CD4-positive, alpha-beta T cell (primary cell): ENCODE measurements at regions not wholly inside any gene's neighbourhood (a gene's known extent, or its start where the extent isn't known, plus 50 kb on each side); places are given as distances from the start of the nearest gene placed in this dataset.

Experiments
- ATAC-seq: fragments of 200-7000 bp; cut with Tn5 transposase; one replicate; pipeline ENCODE4 v1.10.0; 2022; ENCODE audit warnings: mild to moderate bottlenecking; ENCODE audit not compliant: poor library complexity
- CTCF ChIA-PET: fragments of 350-600 bp; sonication (Branson Sonifier 250); formaldehyde crosslinking; loops from one replicate; lab custom pipeline; 2021; ENCODE audit warnings: antibody characterized with exemption, inconsistent platforms; lab: Charles Lee
- POLR2A ChIA-PET: fragments of 350-600 bp; sonication (Branson Sonifier 250); formaldehyde crosslinking; loops from one replicate; lab custom pipeline; 2021; ENCODE audit warnings: antibody characterized with exemption, inconsistent platforms; lab: Charles Lee
- DNase-seq, 14 experiments: peaks; one replicate each; pipeline ENCODE4 v3.0.0-alpha.2; 2013 to 2020; ENCODE audit warnings: mixed read lengths in 2 of 14
- H3K27ac ChIP-seq, 2 donors: one replicate each; pipeline versions ENCODE4 v1.5.1 to v1.7.0; 2013; ENCODE audit warnings: low read length in 2 of 2, low read depth in 1 of 2, mild to moderate bottlenecking in 1 of 2
- H3K27me3 ChIP-seq, 2 experiments: 1 replicate in 1 of 2; 2 replicates in 1 of 2; pipeline versions ENCODE4 v1.6.1 to v1.7.0; 2013; ENCODE audit warnings: low read length in 2 of 2, control low read depth in 1 of 2, mild to moderate bottlenecking in 1 of 2, moderate library complexity in 1 of 2; ENCODE audit not compliant: insufficient read depth in 2 of 2, control insufficient read depth in 1 of 2
- H3K36me3 ChIP-seq: one replicate; pipeline ENCODE4 v1.6.1; 2013; ENCODE audit warnings: low read length, control low read depth; ENCODE audit not compliant: insufficient read depth
- H3K4me1 ChIP-seq: one replicate; pipeline ENCODE4 v1.6.1; 2013; ENCODE audit warnings: low read length, control low read depth; ENCODE audit not compliant: insufficient read depth
- H3K4me3 ChIP-seq: one replicate; pipeline ENCODE4 v1.5.1; 2013; ENCODE audit warnings: mild to moderate bottlenecking, low read length, moderate library complexity
- H3K9me3 ChIP-seq, 2 experiments: 1 replicate in 1 of 2; 2 replicates in 1 of 2; pipeline versions ENCODE4 v1.6.1 to v1.7.0; 2013; ENCODE audit warnings: low read length in 2 of 2, mild to moderate bottlenecking in 2 of 2, control low read depth in 1 of 2, moderate library complexity in 1 of 2; ENCODE audit not compliant: control insufficient read depth in 1 of 2, insufficient read depth in 1 of 2
- H3K27ac Mint-ChIP-seq: one replicate; pipeline ENCODE4 v1.8.0; 2020; ENCODE audit warnings: mixed read lengths
- H3K27me3 Mint-ChIP-seq: one replicate; pipeline ENCODE4 v1.8.0; 2021; ENCODE audit warnings: mixed read lengths
- H3K36me3 Mint-ChIP-seq: one replicate; pipeline ENCODE4 v1.8.0; 2021; ENCODE audit warnings: low read depth, mixed read lengths
- H3K4me1 Mint-ChIP-seq: one replicate; pipeline ENCODE4 v1.8.0; 2021; ENCODE audit warnings: low read depth, mixed read lengths
- H3K4me3 Mint-ChIP-seq: one replicate; pipeline ENCODE4 v1.8.0; 2020; ENCODE audit warnings: mild to moderate bottlenecking, mixed read lengths
- H3K9me3 Mint-ChIP-seq: one replicate; pipeline ENCODE4 v1.8.0; 2020; ENCODE audit warnings: mixed read lengths
- CTCF ChIP-seq: fragments of 200-600 bp; IDR thresholded peaks from one replicate; pipeline ENCODE4 v1.8.0; 2022; ENCODE audit warnings: antibody characterized with exemption, mild to moderate bottlenecking
- intact Hi-C, 2 experiments: fragments of 100-400 bp; cut with DNase I in 1 of 2; cut with micrococcal nuclease in 1 of 2; formaldehyde crosslinking; loops; one replicate each; pipeline versions ENCODE4 v1.15.1 to v1.9.0; 2023 to 2025; cut with DNase I, micrococcal nuclease

- no peak overlapping the region for H3K4me3 Mint-ChIP-seq
- TF ChIP-seq CTCF, result no peak
- CTCF ChIA-PET, result no interaction called here
- no peak for ATAC-seq
- no peaks in the 10 kb centered on the region for H3K9me3 Mint-ChIP-seq
- POLR2A ChIA-PET, result no interaction called here
- H3K36me3 ChIP-seq, result no peaks in the 10 kb centered on the region
- no peaks in the 10 kb centered on the region for H3K36me3 Mint-ChIP-seq
- H3K27me3 Mint-ChIP-seq, result no peaks in the 10 kb centered on the region
- H3K4me3 ChIP-seq, result no peak overlapping the region
- intact Hi-C loops, result no loop called here
- no peak overlapping the region for H3K27ac Mint-ChIP-seq
- no peaks in the 10 kb centered on the region for H3K4me1 Mint-ChIP-seq
- H3K27me3 ChIP-seq, result no peaks in the 10 kb centered on the region
- no peak overlapping the region for H3K27ac ChIP-seq
- no peaks in the 10 kb centered on the region for H3K4me1 ChIP-seq
- no peaks in the 10 kb centered on the region for H3K9me3 ChIP-seq
- DNase-seq, result no peak
Measured at GRCh38 chrX:127732709-127733108, 319.5 kb downstream of the ACTRT1 start.

- no peak overlapping the region for H3K27ac ChIP-seq
- Mint-ChIP-seq H3K27ac (no peak overlapping the region), H3K36me3 (no peaks in the 10 kb centered on the region), H3K4me1 (no peaks in the 10 kb centered on the region), H3K4me3 (no peak overlapping the region), H3K9me3 (no peaks in the 10 kb centered on the region), H3K27me3 (no peaks in the 10 kb centered on the region)
- no peak for DNase-seq
- H3K4me1 ChIP-seq, result no peaks in the 10 kb centered on the region
- H3K4me3 ChIP-seq, result no peak overlapping the region
- ATAC-seq, result no peak
- H3K27me3 ChIP-seq, result no peaks in the 10 kb centered on the region
- ChIA-PET CTCF (no interaction called here), POLR2A (no interaction called here)
- intact Hi-C loops, result no loop called here
- no peaks in the 10 kb centered on the region for H3K9me3 ChIP-seq
- H3K36me3 ChIP-seq, result no peaks in the 10 kb centered on the region
- no peak for TF ChIP-seq CTCF
Measured at GRCh38 chrX:127726227-127726626, 326.0 kb downstream of the ACTRT1 start.

- H3K27me3 ChIP-seq, result no peaks in the 10 kb centered on the region
- Mint-ChIP-seq H3K27me3 (no peaks in the 10 kb centered on the region), H3K4me1 (no peaks in the 10 kb centered on the region), H3K9me3 (peaks cover 2% of the 10 kb centered on the region), H3K36me3 (no peaks in the 10 kb centered on the region), H3K27ac (no peak overlapping the region), H3K4me3 (no peak overlapping the region)
- no peaks in the 10 kb centered on the region for H3K36me3 ChIP-seq
- ChIA-PET POLR2A (no interaction called here), CTCF (no interaction called here)
- intact Hi-C loops, result no loop called here
- H3K27ac ChIP-seq, result no peak overlapping the region
- H3K4me1 ChIP-seq, result no peaks in the 10 kb centered on the region
- no peak for ATAC-seq
- TF ChIP-seq CTCF, result no peak
- H3K4me3 ChIP-seq, result no peak overlapping the region
- DNase-seq, result no peak
- H3K9me3 ChIP-seq, result no peaks in the 10 kb centered on the region
Measured at GRCh38 chrX:127708155-127708554, 344.0 kb downstream of the ACTRT1 start.
